H4 (cell line): ENCODE measurements at regions not wholly inside any gene's neighbourhood (a gene's known extent, or its start where the extent isn't known, plus 50 kb on each side); places are given as distances from the start of the nearest gene placed in this dataset.
"Not testable (repeated sequence)": the region's sequence is repeated elsewhere in the genome, so short reads cannot be mapped to it uniquely, and the experiment has no call there.

ENCODE experiments used
- DNase-seq: peaks from one replicate; pipeline ENCODE4 v3.0.0-alpha.2; 2015; ENCODE audit warnings: low spot score

- DNase-seq = no peak
These were observed 215.9 kb downstream of the RNF152 start for GRCh38 chr18:61676773-61677434.

- no peak for DNase-seq
These were observed 223.5 kb downstream of the RNF152 start for GRCh38 chr18:61669320-61669719.

- no peak for DNase-seq
These were observed 225.8 kb downstream of the RNF152 start for GRCh38 chr18:61666876-61667590.

- no peak for DNase-seq
These were observed 228.3 kb downstream of the RNF152 start for GRCh38 chr18:61664419-61665084.

GRCh38 chr18:61662726-61663125 lies 230.1 kb downstream of the RNF152 start:
- no peak for DNase-seq

GRCh38 chr18:61658431-61658830 lies 234.4 kb downstream of the RNF152 start:
- no peak for DNase-seq

- DNase-seq = no peak
These were observed 235.6 kb downstream of the RNF152 start for GRCh38 chr18:61657066-61657732.

- no peak for DNase-seq
These were observed 237.2 kb downstream of the RNF152 start for GRCh38 chr18:61655630-61656029.

- no peak for DNase-seq
These were observed 238.8 kb downstream of the RNF152 start for GRCh38 chr18:61653823-61654551.

GRCh38 chr18:61651880-61652268 lies 240.9 kb downstream of the RNF152 start:
- no peak for DNase-seq

GRCh38 chr18:61651145-61651879 lies 241.5 kb downstream of the RNF152 start:
- no peak for DNase-seq

- no peak for DNase-seq
These were observed 248.7 kb downstream of the RNF152 start for GRCh38 chr18:61643884-61644647.

- DNase-seq = peak; percentile 58
These were observed 252.9 kb downstream of the RNF152 start for GRCh38 chr18:61639886-61640285.

- DNase-seq = peak; percentile 19
These were observed 254.8 kb downstream of the RNF152 start for GRCh38 chr18:61637905-61638595.

GRCh38 chr18:61637319-61637718 lies 255.5 kb downstream of the RNF152 start:
- no peak for DNase-seq

- DNase-seq = peak; percentile 51
These were observed 256.8 kb downstream of the RNF152 start for GRCh38 chr18:61635901-61636528.

- DNase-seq = no peak
These were observed 264.7 kb downstream of the RNF152 start for GRCh38 chr18:61628085-61628484.

GRCh38 chr18:61624631-61625030 lies 268.2 kb downstream of the RNF152 start:
- not testable (repeated sequence) for DNase-seq

- no peak for DNase-seq
These were observed 273.0 kb downstream of the RNF152 start for GRCh38 chr18:61619783-61620182.
